HG03442 (cell line): ENCODE measurements at regions not wholly inside any gene's neighbourhood (a gene's known extent, or its start where the extent isn't known, plus 50 kb on each side); places are given as distances from the start of the nearest gene placed in this dataset.
A peak's percentile ranks its signal among the peaks of the same experiment; 100 is the strongest.

Source experiments
- ATAC-seq: cut with Tn5 transposase; IDR thresholded peaks from one replicate; pipeline ENCODE4 v1.9.1; 2021; ENCODE audit warnings: mild to moderate bottlenecking, moderate library complexity; ENCODE audit not compliant: unreplicated experiment

DNA sequence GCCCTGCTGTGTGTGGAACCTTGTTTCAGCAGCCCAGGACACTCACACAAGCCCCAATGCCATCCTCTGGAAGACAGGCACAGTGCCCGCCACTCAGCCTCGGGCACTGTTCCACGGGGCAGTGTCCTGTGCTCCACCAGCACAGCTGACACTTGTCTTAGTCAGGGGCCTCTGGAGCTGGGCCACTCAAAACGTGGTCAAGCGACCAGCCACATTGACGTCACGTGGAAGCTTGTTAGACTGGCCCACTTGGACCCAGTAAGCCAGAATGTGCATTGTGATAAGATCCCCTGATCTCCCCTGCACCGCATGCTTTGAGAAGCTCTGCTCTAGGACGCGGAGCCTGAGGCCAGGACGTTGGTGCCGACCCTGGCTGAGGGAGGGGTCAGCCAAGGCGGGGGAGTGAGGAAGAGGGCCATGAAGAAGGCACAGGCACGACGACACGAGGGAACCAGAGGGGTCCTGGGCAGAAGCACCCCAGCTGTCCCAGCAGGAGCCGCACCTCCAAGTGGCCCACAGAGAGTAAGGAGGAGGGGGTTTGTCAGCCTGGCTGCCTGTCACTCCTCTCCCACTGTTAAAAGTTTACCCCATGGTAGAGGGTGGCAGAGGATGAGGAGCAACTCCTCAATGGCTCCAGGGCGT is 64.6 kb downstream of the LINC01488 start:
- ATAC-seq, result no peak

DNA sequence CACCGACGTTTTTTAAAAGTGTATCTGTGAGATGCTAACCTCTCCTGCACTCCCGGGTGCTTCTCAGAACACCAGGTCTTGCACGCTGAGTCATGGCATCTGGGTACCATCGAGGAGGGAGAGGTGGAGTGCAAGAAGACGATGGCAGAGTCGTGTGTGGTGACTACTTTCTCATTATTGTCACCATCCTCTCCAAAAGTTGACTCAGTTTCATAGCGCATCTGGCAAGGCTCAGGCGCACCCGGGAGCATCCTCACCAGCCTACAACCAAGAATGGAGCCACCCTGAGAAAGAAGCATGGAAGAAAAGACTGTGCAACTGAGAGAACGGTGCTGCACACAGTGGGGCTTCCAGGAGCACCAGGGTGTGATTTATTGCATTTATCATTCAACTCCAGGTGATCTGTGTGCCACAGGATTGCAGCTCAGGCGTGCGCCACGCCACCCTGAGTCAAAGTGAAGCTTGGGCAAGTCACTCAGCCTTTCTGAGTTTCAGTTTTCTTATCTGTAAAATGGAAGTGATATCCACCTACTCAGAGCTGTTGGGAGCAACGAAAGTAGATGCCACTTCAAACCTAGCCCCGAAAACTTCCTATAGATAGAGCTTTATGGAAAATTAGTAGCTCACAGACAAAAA is 65.4 kb downstream of the LINC01488 start:
- peak; percentile 57 for ATAC-seq

- ATAC-seq, result no peak
Measured at GRCh38 chr11:69550846-69551245, 69.4 kb downstream of the LINC01488 start.

GRCh38 chr11:69551963-69552362 is 70.5 kb downstream of the LINC01488 start:
- no peak for ATAC-seq

- no peak for ATAC-seq
Measured at GRCh38 chr11:69552951-69553350, 71.5 kb downstream of the LINC01488 start.

DNA sequence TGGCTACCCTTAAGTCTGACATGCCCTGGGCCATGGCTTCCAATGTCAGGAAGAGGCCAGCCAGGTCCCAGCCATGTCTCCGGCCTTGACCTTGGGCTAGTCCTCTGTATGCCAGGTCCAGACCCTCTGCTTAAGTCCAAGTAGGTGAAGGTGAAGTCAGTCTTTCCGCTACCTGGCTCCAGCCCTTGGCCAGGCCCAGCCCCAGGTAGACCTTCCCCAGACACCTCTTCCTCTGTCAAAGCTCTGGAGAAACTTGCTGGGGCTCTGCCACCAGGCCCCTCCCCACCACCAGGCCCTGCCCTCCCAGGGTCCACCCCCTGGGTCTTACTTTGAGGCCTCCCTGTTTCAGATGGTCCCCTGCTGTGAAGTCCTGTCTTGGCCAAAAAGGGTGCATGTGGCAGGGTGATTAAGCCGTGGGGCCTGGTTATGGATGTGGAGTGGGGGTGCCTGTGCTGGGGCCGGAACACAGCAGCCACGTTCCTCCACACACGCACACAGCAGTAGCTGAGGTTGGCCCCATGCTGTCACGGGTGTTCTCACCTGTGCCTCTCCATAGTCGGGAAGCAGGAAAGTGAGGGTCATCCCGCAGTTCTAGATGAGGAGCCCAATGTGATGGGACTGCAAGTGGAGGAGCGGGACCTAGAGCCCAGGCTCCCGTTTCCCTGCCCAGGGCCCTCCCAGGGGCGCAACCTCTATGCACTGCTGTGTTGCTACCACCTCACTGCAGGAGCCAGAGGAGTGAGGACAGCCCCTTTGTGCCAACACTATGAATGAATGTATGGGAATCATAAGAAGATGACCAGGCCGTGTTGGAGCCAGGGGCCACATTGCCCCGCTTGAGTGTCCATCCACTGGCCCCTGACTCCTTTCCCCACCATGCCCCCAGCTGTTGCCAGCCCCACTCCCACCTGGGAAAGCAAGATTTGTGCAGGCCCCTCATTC is 72.2 kb downstream of the LINC01488 start:
- ATAC-seq, result no peak

DNA sequence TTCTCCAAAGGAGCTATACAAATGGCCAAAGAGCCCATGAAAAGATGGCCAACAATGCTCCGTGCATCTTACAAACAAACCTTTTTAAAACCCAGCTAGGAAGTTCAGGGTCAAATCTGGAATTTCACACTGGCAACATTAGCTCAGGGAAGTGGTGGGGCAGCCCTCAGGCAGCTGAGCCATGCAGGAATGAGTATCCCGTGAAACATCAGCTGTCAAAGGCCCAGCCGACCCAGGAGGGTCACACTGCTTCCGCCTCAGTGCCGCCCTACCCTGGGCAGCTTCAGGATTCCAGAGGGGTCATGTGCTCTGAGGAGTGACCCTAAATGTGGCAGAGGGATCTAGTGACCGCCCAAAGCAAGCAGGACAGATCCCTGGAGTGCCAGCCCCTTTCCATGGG is 73.4 kb downstream of the LINC01488 start:
- no peak for ATAC-seq

- no peak for ATAC-seq
Measured at GRCh38 chr11:69557266-69557665, 75.8 kb downstream of the LINC01488 start.

- no peak for ATAC-seq
Measured at GRCh38 chr11:69558519-69558941, 77.1 kb downstream of the LINC01488 start.

- ATAC-seq, result no peak
Measured at GRCh38 chr11:69559181-69559580, 77.7 kb downstream of the LINC01488 start.

DNA sequence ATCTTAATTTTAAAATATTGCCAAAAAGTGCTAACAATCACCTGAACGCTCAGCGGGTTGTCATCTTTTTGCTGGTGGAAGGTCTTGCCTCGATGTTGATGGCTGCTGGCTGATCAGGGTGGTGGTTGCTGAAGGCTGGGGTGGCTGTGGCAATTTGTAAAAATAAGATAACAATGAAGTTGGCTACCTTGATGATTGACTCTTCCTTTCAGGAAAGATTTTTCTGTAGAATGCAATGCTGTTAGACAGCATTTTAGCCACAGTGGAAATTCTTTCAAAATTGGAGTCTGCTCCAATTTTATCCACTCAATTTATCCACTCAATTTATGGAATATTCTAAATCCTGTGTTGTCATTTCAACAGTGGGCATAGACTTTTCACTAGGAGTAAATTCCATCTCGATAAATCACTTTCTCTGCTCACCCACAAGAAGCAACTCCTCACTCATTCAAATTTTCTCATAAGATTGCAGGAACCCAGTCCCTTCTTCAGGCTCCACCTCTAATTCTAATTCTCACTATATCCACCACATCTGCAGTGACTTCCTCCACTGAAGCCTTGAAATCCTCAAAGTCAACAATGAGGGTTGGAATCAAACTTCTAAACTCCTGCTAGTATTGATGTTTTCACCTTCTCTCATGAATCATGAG is 78.8 kb downstream of the LINC01488 start:
- ATAC-seq, result no peak

- no peak for ATAC-seq
Measured at GRCh38 chr11:69562302-69562701, 78.7 kb upstream of the CCND1 start.

DNA sequence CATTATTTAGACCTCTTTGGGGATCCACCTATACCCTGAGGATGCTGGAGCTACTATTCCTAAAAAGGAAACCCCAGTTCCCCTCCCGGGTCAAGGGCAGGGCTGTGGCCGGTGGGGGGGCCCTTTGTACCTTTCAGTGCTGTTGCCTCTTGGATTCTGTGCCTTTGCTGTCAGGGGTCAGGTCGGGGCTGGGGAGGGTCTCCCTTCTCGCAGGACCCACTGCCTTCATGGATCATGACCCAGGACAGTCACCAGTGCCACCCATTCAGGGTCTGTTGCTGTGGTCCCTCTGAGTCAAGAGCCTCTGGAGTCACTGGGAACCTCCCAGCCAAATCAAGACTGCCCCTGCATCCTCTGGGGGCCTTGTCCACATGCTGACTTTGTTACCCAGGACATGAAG is 78.1 kb upstream of the CCND1 start:
- ATAC-seq, result no peak

DNA sequence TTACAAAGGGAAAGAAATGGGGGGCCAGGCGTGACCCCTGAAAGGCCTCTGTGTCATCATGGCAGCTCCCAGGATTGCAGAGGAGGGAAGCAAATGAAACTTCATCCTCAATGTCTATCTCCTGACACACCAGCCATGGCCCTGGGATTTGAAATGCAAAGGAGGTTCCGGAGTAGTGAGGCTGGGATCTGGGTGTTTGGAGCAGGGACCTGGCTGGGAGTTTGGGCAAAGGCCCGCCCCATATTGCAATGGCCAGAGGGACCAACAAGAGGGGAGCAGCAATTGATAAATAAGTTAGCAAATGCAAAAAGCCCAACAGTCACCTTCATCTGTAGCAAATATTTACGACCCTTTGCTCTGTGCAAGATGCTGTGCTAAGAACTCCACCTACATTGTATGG is 77.7 kb upstream of the CCND1 start:
- ATAC-seq, result no peak

- no peak for ATAC-seq
Measured at GRCh38 chr11:69563946-69564775, 76.8 kb upstream of the CCND1 start.

DNA sequence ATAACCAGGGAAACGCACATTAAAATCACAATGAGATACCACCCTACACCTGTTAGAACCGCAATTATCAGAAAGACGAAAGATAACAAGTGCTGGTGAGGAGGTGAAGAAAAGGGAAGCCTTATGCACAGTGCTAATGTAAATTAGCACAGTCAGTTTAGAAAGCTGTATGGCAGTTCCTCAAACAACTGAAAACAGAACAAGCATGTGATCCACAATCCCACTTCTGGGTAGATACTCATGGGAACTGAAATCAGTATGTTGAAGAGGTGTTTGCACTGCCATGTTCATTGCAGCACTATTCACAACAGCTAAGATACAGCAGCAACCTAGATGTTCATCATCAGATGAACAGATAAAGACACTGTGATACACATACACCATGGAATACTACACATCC is 75.0 kb upstream of the CCND1 start:
- no peak for ATAC-seq

DNA sequence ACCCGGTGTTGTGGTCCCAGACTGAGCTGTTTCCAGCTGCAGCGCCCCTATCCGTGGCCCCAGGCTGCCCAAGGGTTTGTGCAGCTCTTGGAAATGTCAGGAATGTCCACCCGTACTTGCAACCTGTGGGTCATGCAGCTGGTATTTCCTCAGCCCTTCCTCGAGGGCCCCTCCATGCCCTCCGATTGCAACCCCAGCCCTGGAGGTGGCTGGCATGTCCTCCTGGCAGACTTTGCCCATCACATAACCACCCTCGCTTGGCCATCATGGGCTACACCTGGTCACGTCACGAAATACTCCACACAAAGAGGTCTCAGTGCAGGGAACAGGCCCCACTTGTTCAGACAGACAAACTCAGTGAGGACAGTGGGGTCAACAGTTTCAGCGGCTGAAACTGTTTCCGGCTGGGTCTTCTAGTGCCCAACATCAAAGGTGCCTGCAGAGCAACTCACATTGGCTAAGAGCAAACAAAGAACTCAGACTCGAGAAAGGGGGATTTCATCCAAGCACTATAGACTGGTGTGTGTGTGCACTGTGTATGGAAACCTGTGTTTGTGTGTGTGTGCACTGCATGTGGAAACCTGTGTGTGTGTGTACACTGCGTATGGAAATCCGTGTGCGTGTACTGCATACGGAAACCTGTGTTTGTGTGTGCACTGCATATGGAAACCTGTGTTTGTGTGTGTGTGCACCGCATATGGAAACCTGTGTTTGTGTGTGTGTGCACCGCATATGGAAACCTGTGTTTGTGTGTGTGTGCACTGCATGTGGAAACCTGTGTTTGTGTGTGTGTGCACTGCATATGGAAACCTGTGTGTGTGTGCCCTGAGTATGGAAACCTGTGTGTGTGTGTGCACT is 72.8 kb upstream of the CCND1 start:
- ATAC-seq, result no peak

- ATAC-seq, result no peak
Measured at GRCh38 chr11:69568809-69569097, 72.2 kb upstream of the CCND1 start.

GRCh38 chr11:69569306-69570200 is 71.4 kb upstream of the CCND1 start:
- no peak for ATAC-seq
